ENCODE measurements at regions not wholly inside any gene's neighbourhood (a gene's known extent, or its start where the extent isn't known, plus 50 kb on each side); places are given as distances from the start of the nearest gene placed in this dataset.
A peak's percentile ranks its signal among the peaks of the same experiment; 100 is the strongest.

DNA sequence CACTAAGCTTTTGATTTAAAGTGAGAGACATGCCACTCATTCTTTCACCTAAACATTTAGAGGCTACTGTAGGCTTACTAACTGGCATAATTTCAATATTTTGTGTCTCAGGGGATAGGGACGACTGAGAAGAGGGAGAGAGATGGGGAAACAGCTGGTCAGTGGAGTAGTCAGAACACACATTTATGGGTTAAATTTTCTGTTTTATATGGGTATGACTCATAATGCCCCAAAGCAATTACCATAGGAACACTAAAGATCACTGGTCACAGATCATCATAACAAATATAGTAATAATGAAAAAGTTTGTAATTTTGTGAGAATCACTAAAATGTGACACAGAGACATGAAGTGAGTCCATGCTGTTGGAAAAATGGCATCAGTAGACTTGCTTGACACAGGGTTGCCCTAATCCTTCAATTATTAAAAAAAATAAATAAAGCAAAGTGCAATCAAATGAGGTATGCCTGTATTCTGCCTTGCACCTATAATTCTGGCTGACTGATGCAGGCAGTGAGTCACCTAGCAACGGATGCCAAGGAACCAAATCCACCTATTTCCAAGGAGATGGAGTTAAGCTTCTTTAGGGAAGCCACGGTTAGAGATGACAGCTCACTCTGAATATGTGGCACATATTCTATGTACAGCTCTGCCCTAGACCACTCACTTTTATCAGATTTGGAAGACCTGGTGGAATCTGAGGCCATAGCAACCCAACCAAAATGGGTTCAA lies 166.1 kb downstream of the MARCHF11 start:
- DNase-seq (ENCODE audit: low read depth), result peak; percentile 42

GRCh38 chr5:16009256-16009655 lies 170.3 kb downstream of the MARCHF11 start:
- DNase-seq (ENCODE audit: low read depth), result no peak

- no peak for DNase-seq (ENCODE audit: low read depth)
Measured at GRCh38 chr5:16007750-16008415, 171.7 kb downstream of the MARCHF11 start.

DNA sequence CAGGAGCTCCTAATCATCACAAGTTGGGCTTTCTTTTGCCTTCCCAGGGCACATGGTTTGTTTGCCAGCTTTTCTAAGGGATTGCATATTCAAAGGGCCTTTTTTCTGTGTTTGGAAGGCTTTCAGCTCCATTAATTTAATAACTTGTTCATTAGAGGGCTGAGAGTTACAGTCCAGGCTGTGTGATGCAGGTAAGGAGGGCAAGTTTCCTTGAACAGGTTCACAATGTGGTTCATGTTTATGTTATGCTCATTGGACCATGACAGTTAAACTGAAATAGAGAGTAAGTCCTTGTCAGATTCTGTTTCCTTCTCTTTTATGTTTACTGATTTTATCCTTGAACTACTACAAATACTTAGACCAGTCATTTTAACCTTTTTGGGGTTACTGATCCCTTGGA lies 174.4 kb downstream of the MARCHF11 start:
- no peak for DNase-seq (ENCODE audit: low read depth)

DNA sequence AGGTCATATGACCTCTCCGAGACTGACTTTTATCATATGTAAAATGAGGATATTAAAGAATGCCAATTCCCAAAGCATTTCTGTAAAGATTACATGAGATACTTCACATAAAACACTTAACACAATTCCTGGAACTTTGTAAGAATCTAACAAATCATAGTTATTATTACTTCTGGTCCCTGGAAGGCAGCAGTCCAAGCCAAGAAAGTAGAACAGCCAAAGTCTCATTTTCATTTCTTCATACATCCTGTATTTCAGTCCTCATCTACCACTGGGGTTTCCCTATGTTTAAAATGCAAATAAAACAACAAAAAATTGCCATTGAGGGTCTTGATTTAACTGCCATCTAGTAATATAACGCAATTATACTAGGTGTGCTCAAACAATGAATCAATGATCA lies 179.5 kb downstream of the MARCHF11 start:
- DNase-seq (ENCODE audit: low read depth), result no peak

- DNase-seq (ENCODE audit: low read depth), result peak; percentile 69
Measured at GRCh38 chr5:15995341-15996052, 184.1 kb downstream of the MARCHF11 start.

- peak; percentile 54 for DNase-seq (ENCODE audit: low read depth)
Measured at GRCh38 chr5:15993919-15994318, 185.7 kb downstream of the MARCHF11 start.

DNA sequence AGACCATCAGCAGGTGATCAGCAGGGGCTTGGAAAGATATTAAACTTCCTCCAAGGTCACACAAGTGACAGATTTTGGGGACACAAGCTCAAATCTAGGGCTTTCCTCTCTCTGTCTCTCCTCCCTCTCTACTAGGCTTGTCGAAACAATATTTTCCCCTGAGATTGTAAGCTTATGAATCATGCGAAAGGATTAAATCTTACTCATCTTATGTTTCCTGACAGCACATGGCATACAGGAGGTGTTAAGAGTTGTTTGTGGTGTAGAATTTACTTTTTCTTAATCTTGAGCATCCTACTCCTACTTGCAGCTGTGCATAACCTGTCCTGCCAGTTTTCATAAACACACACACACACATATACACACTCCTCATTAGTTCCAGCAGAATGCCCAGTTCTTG lies 186.3 kb downstream of the MARCHF11 start:
- peak; percentile 90 for DNase-seq (ENCODE audit: low read depth)

GRCh38 chr5:15992918-15993317 lies 186.7 kb downstream of the MARCHF11 start:
- DNase-seq (ENCODE audit: low read depth), result peak; percentile 94

- DNase-seq (ENCODE audit: low read depth), result no peak
Measured at GRCh38 chr5:15991586-15991985, 188.0 kb downstream of the MARCHF11 start.

All from ELR (cell line).